ENCODE measurements at regions not wholly inside any gene's neighbourhood (a gene's known extent, or its start where the extent isn't known, plus 50 kb on each side); places are given as distances from the start of the nearest gene placed in this dataset.

- no peaks in the 10 kb centered on the region for H3K9me3 ChIP-seq (ENCODE audit: insufficient read depth, low read length)
- H3K79me2 ChIP-seq (ENCODE audit: low read length), result no peaks in the 10 kb centered on the region
- no peak overlapping the region for H3K9ac ChIP-seq (ENCODE audit: low read length)
- no peaks in the 10 kb centered on the region for H3K36me3 ChIP-seq (replicated peaks; ENCODE audit: low read depth, low read length)
- no peaks in the 10 kb centered on the region for H4K20me1 ChIP-seq (ENCODE audit: insufficient read depth, low read length)
- H3K4me3 ChIP-seq (ENCODE audit: low read length), result no peak overlapping the region
- no peak overlapping the region for H3K27ac ChIP-seq (ENCODE audit: low read length)
- H2AFZ ChIP-seq (ENCODE audit: low read depth, low read length), result no peak overlapping the region
- H3K4me1 ChIP-seq (ENCODE audit: low read length), result no peaks in the 10 kb centered on the region
- H3K27me3 ChIP-seq (ENCODE audit: low read depth, low read length), result no peaks in the 10 kb centered on the region
- TF ChIP-seq EZH2phosphoT487 (IDR thresholded peaks at IDR 0.05; ENCODE audit: low read depth) (no peak), CTCF (IDR thresholded peaks at IDR 0.05; ENCODE audit: low read depth, low read length) (no peak)
- H3K4me2 ChIP-seq (ENCODE audit: low read length), result no peak overlapping the region
These were observed 505.7 kb upstream of the LRATD1 start for GRCh38 chr2:14126846-14127245.

- H3K27ac ChIP-seq (ENCODE audit: low read length), result no peak overlapping the region
- H3K4me1 ChIP-seq (ENCODE audit: low read length), result no peaks in the 10 kb centered on the region
- no peak overlapping the region for H2AFZ ChIP-seq (ENCODE audit: low read depth, low read length)
- no peak overlapping the region for H3K4me2 ChIP-seq (ENCODE audit: low read length)
- TF ChIP-seq CTCF (IDR thresholded peaks at IDR 0.05; ENCODE audit: low read depth, low read length), result no peak
- no peak for TF ChIP-seq EZH2phosphoT487 (IDR thresholded peaks at IDR 0.05; ENCODE audit: low read depth)
- H3K9ac ChIP-seq (ENCODE audit: low read length), result no peak overlapping the region
- no peaks in the 10 kb centered on the region for H3K9me3 ChIP-seq (ENCODE audit: insufficient read depth, low read length)
- no peaks in the 10 kb centered on the region for H3K27me3 ChIP-seq (ENCODE audit: low read depth, low read length)
- no peaks in the 10 kb centered on the region for H4K20me1 ChIP-seq (ENCODE audit: insufficient read depth, low read length)
- H3K36me3 ChIP-seq (replicated peaks; ENCODE audit: low read depth, low read length), result no peaks in the 10 kb centered on the region
- H3K79me2 ChIP-seq (ENCODE audit: low read length), result no peaks in the 10 kb centered on the region
- H3K4me3 ChIP-seq (ENCODE audit: low read length), result no peak overlapping the region
These were observed 504.8 kb upstream of the LRATD1 start for GRCh38 chr2:14127765-14128164.

GRCh38 chr2:14132386-14132785 is 500.1 kb upstream of the LRATD1 start:
- Histone ChIP-seq H3K4me1 (ENCODE audit: low read length) (peaks cover 5% of the 10 kb centered on the region; the same call in 1 of the 2 replicates), H3K27me3 (ENCODE audit: low read depth, low read length) (no peaks in the 10 kb centered on the region), H3K9me3 (ENCODE audit: insufficient read depth, low read length) (no peaks in the 10 kb centered on the region), H2AFZ (ENCODE audit: low read depth, low read length) (no peak overlapping the region), H3K27ac (ENCODE audit: low read length) (no peak overlapping the region), H3K36me3 (replicated peaks; ENCODE audit: low read depth, low read length) (no peaks in the 10 kb centered on the region), H3K4me3 (ENCODE audit: low read length) (no peak overlapping the region), H4K20me1 (ENCODE audit: insufficient read depth, low read length) (no peaks in the 10 kb centered on the region), H3K9ac (ENCODE audit: low read length) (no peak overlapping the region), H3K79me2 (ENCODE audit: low read length) (no peaks in the 10 kb centered on the region), H3K4me2 (ENCODE audit: low read length) (no peak overlapping the region)
- TF ChIP-seq EZH2phosphoT487 (IDR thresholded peaks at IDR 0.05; ENCODE audit: low read depth) (no peak), CTCF (IDR thresholded peaks at IDR 0.05; ENCODE audit: low read depth, low read length) (no peak)

GRCh38 chr2:14134771-14135170 is 497.7 kb upstream of the LRATD1 start:
- H3K4me3 ChIP-seq (ENCODE audit: low read length), result no peak overlapping the region

More at GRCh38 chr2:14134771-14135170, 497.7 kb upstream of the LRATD1 start:
- H3K4me2 ChIP-seq (ENCODE audit: low read length), result no peak overlapping the region
- peaks cover 5% of the 10 kb centered on the region; the same call in 1 of the 2 replicates for H3K4me1 ChIP-seq (ENCODE audit: low read length)
- no peaks in the 10 kb centered on the region for H3K79me2 ChIP-seq (ENCODE audit: low read length)
- no peak overlapping the region for H2AFZ ChIP-seq (ENCODE audit: low read depth, low read length)
- no peaks in the 10 kb centered on the region for H3K27me3 ChIP-seq (ENCODE audit: low read depth, low read length)
- TF ChIP-seq CTCF (IDR thresholded peaks at IDR 0.05; ENCODE audit: low read depth, low read length), result no peak
- TF ChIP-seq EZH2phosphoT487 (IDR thresholded peaks at IDR 0.05; ENCODE audit: low read depth), result no peak
- no peak overlapping the region for H3K27ac ChIP-seq (ENCODE audit: low read length)
- no peaks in the 10 kb centered on the region for H4K20me1 ChIP-seq (ENCODE audit: insufficient read depth, low read length)
- H3K36me3 ChIP-seq (replicated peaks; ENCODE audit: low read depth, low read length), result no peaks in the 10 kb centered on the region
- no peak overlapping the region for H3K9ac ChIP-seq (ENCODE audit: low read length)
- no peaks in the 10 kb centered on the region for H3K9me3 ChIP-seq (ENCODE audit: insufficient read depth, low read length)

Data from OCI-LY3 (cell line).